Breast epithelium (tissue), 3 donors: ENCODE measurements at regions not wholly inside any gene's neighbourhood (a gene's known extent, or its start where the extent isn't known, plus 50 kb on each side); places are given as distances from the start of the nearest gene placed in this dataset.

Source experiments
- CTCF ChIP-seq, 3 donors: fragments of 450-650 bp; IDR thresholded peaks; one replicate each; pipeline ENCODE4 v1.5.1; 2016 to 2017; ENCODE audit warnings: antibody characterized with exemption in 3 of 3, mild to moderate bottlenecking in 3 of 3, moderate library complexity in 3 of 3
- POLR2A ChIP-seq: fragments of 450-650 bp; IDR thresholded peaks from one replicate; pipeline ENCODE4 v1.6.1; 2016; ENCODE audit warnings: antibody characterized with exemption, mild to moderate bottlenecking, moderate library complexity

DNA sequence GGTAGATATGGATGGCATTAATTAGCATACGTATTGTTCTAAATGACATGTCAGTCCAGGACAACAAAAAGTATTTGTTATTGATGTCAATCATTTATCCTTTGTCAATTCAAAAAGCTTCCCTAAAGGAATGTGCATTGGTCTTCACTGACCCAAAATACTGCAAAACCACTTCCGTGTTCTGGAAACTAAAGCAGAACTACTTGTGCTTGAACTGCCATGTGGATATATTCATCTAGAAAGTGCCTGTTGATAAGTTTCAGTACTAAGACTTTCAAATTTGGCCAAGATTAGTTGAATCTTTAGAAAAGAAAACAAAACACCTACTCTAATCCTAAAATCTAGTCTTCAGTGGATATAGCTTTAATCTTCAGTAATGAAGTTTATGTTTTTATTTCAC is 242.1 kb upstream of the PPP1R3A start:
- no peak for TF ChIP-seq POLR2A
- no peak for TF ChIP-seq CTCF (IDR thresholded peaks at IDR 0.05)
